ENCODE measurements at regions not wholly inside any gene's neighbourhood (a gene's known extent, or its start where the extent isn't known, plus 50 kb on each side); places are given as distances from the start of the nearest gene placed in this dataset.
A peak's percentile ranks its signal among the peaks of the same experiment; 100 is the strongest.

DNA sequence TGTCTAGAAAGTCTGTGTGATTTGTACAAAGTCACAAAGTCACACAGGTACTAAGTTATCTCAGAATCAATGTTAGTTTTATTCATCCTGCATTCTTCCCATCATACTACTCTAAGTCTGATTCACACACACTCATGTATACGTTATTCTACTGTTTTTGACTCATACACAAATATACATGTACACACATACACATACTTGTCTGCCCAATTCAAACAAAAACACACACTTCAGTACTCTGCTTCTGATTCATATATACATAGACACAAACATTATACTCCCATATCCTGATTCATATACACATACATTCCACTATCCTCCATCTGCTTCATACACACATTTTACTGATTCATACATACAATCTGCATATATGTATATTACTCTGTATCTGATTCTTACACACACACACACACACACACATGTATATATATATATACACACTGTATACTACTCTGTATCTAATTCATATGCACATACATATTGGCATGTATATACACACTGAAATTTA is 69.3 kb downstream of the KLF12 start:
- CTCF ChIA-PET: no interaction called here
- no peaks in the 10 kb centered on the region for H3K27me3 ChIP-seq (replicated peaks in 1 of 2; ENCODE audit: control insufficient read depth in 2 of 2, extremely low read depth in 1 of 2, insufficient read depth in 2 of 2, low read length in 1 of 2)
- DNase-seq (no peak), ATAC-seq (replicated peaks in 1 of 4) (no peak)
- Mint-ChIP-seq H3K4me1 (peaks cover 90 to 93% (median 93%) of the 10 kb centered on the region in 3 donors), H3K9me3 (peaks cover 0 to 3% (median 0%) of the 10 kb centered on the region in 3 donors), H3K27me3 (no peaks in the 10 kb centered on the region), H3K4me3 (no peak overlapping the region), H3K36me3 (peaks cover 15% of the 10 kb centered on the region), H3K27ac (peak overlapping the region; percentile 17 to 66)
- H3K4me1 ChIP-seq (ENCODE audit: control insufficient read depth in 1 of 2, extremely low read depth in 1 of 2, insufficient read depth in 2 of 2, low read length in 2 of 2): peaks cover 46 to 79% of the 10 kb centered on the region in 2 experiments
- no peaks in the 10 kb centered on the region for H3K36me3 ChIP-seq (ENCODE audit: control insufficient read depth in 2 of 2, extremely low read depth in 1 of 2, insufficient read depth in 1 of 2, low read length in 1 of 2)
- no peak overlapping the region for H3K27ac ChIP-seq (ENCODE audit: low read length)
- 56% methylated on average over 1 of the region's 1 CpG for WGBS (ENCODE audit: insufficient coverage)
- no peaks in the 10 kb centered on the region for H3K9me3 ChIP-seq
- POLR2A ChIA-PET: no interaction called here
- no peak overlapping the region for H3K4me3 ChIP-seq (ENCODE audit: control insufficient read depth in 1 of 2, extremely low read depth in 1 of 2, low read length in 1 of 2)

DNA sequence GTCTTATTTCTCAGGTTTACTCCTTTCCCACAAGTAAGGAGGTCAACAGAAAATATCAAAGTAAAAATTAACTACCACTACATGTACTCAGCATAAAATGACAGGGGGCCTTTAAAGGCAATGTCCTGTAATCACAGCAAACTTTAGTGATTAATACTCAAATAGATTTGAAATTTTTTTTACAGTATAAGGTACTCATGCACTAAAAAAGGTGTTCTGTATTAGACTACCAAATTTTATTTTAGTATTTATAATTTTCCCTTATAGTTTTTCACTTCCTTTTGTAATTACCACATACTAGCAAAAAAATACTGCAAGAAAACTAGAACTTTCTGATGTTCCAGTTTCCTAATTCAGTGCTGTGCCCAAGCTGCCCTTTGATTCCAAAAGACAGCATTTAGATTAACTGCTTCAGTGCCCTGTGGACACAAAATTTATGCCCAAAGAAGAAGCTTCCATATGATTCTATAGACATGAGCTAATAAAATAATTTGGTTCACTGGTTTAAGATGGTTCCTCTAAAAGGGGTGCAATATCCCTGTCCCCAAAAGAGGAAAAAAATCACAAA is 70.6 kb downstream of the KLF12 start:
- Mint-ChIP-seq H3K27me3 (no peaks in the 10 kb centered on the region), H3K4me3 (peak overlapping the region; percentile 39 to 71 (median 67)), H3K4me1 (peaks cover 88 to 93% (median 93%) of the 10 kb centered on the region in 3 donors), H3K36me3 (peaks cover 23% of the 10 kb centered on the region), H3K27ac (peak overlapping the region; percentile 91 to 95), H3K9me3 (peaks cover 0 to 4% (median 0%) of the 10 kb centered on the region in 3 donors)
- Histone ChIP-seq H3K4me3 (ENCODE audit: control insufficient read depth in 1 of 2, extremely low read depth in 1 of 2, low read length in 1 of 2) (no peak overlapping the region), H3K9me3 (no peaks in the 10 kb centered on the region), H3K4me1 (ENCODE audit: control insufficient read depth in 1 of 2, extremely low read depth in 1 of 2, insufficient read depth in 2 of 2, low read length in 2 of 2) (peaks cover 36 to 67% of the 10 kb centered on the region in 2 experiments), H3K27me3 (replicated peaks in 1 of 2; ENCODE audit: control insufficient read depth in 2 of 2, extremely low read depth in 1 of 2, insufficient read depth in 2 of 2, low read length in 1 of 2) (no peaks in the 10 kb centered on the region), H3K27ac (ENCODE audit: low read length) (peak overlapping the region; percentile 82), H3K36me3 (ENCODE audit: control insufficient read depth in 2 of 2, extremely low read depth in 1 of 2, insufficient read depth in 1 of 2, low read length in 1 of 2) (no peaks in the 10 kb centered on the region)
- ATAC-seq (replicated peaks in 1 of 4) (no peak), DNase-seq (no peak)
- POLR2A ChIA-PET: interaction anchor here (0.7 to 1.2 kb wide), 2 partner anchors 27 to 66 kb away, joined by 3 to 5 read pairs; no protein-coding TSS in a partner anchor
- CTCF ChIA-PET: interaction anchor here (0.5 to 1.2 kb wide), 3 partner anchors 223 to 314 kb away, joined by 3 to 5 read pairs (median 4); no protein-coding TSS in a partner anchor

DNA sequence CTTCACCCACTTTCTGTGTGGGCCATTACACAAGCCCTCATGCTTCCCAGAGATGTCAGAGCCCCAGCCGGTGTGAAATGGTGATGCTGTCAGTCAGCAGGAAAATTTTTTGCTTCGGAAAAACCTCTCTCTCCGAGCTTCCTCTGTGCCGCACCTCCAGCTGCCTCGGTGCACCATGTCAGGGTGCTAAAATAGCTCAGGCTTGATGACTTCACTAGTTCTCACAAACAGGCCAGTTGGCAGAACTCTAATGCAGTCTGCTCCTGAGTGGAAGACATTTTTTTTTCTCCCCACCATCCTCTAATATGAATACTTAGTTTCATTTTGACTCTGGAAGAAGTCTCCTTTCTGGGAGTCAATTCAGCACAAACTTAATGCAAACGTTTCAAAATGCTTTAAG is 71.3 kb downstream of the KLF12 start:
- WGBS (ENCODE audit: insufficient coverage): 18% methylated on average over 5 of the region's 6 CpGs
- no peak for ATAC-seq (replicated peaks in 1 of 4)
- Histone ChIP-seq H3K4me3 (ENCODE audit: control insufficient read depth in 1 of 2, extremely low read depth in 1 of 2, low read length in 1 of 2) (no peak overlapping the region), H3K4me1 (ENCODE audit: control insufficient read depth in 1 of 2, extremely low read depth in 1 of 2, insufficient read depth in 2 of 2, low read length in 2 of 2) (peaks cover 36 to 62% of the 10 kb centered on the region in 2 experiments), H3K36me3 (ENCODE audit: control insufficient read depth in 2 of 2, extremely low read depth in 1 of 2, insufficient read depth in 1 of 2, low read length in 1 of 2) (no peaks in the 10 kb centered on the region), H3K27ac (ENCODE audit: low read length) (peak overlapping the region; percentile 82), H3K27me3 (replicated peaks in 1 of 2; ENCODE audit: control insufficient read depth in 2 of 2, extremely low read depth in 1 of 2, insufficient read depth in 2 of 2, low read length in 1 of 2) (no peaks in the 10 kb centered on the region), H3K9me3 (no peaks in the 10 kb centered on the region)
- H3K36me3 Mint-ChIP-seq: peaks cover 23% of the 10 kb centered on the region
- H3K9me3 Mint-ChIP-seq: peaks cover 0 to 4% (median 0%) of the 10 kb centered on the region in 3 donors
- CTCF ChIA-PET: interaction anchor here (0.7 to 1.5 kb wide), 6 partner anchors 24 to 313 kb away, joined by 3 to 4 read pairs (median 3); no protein-coding TSS in a partner anchor
- H3K4me3 Mint-ChIP-seq: peak overlapping the region; percentile 39 to 71 (median 67)
- H3K27ac Mint-ChIP-seq: peak overlapping the region; percentile 91 to 95
- POLR2A ChIA-PET: interaction anchor here (0.7 to 1.2 kb wide), 2 partner anchors 28 to 67 kb away, joined by 3 to 5 read pairs; no protein-coding TSS in a partner anchor
- peaks cover 86 to 90% (median 90%) of the 10 kb centered on the region in 3 donors for H3K4me1 Mint-ChIP-seq
- peak in 2 of 35 experiments; percentile 13 to 46 for DNase-seq
- no peaks in the 10 kb centered on the region for H3K27me3 Mint-ChIP-seq

DNA sequence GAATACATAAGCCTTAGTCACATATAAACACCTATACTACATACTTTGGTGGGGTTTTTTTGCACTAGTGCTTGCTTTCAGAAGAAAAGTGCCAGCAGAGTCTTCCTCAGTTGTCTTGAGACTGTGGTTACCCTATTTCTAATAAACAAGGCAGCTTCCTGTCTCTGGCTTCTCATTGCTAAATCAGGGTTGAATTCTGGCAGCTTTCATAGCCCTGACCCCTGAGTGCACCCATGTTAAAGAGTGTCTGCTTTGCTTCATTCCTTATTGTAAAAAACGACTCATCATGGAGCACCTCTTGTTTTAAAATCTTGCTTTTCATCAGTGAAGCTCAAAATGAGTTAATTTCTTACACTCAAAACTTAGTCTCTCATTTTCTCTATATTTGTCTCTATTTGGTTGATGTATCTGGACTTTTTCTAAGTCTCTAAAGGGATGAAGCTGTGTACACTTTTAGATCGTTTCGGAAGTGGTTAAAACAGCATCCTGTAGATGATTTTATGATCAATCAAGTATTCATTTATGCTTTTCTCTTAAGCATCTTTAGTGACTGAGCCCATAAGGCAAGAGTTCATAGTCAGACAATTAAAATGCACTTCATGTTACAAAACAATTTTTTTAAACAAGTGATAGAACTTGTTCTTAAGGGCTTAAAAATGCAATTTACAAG is 72.1 kb downstream of the KLF12 start:
- Mint-ChIP-seq H3K36me3 (peaks cover 23% of the 10 kb centered on the region), H3K9me3 (peaks cover 0 to 4% (median 0%) of the 10 kb centered on the region in 3 donors), H3K4me3 (peak overlapping the region; percentile 39 to 71 (median 67)), H3K27me3 (no peaks in the 10 kb centered on the region), H3K4me1 (peaks cover 86 to 89% (median 88%) of the 10 kb centered on the region in 3 donors), H3K27ac (peak overlapping the region; percentile 91 to 95)
- CTCF ChIA-PET: interaction anchor here (0.6 to 1.5 kb wide), 9 partner anchors 25 to 1270 kb away, joined by 3 to 5 read pairs (median 4); no protein-coding TSS in a partner anchor
- no peaks in the 10 kb centered on the region for H3K9me3 ChIP-seq
- ATAC-seq (replicated peaks in 1 of 4) (peak; percentile 80 to 91 (median 86)), DNase-seq (peak in 19 of 35 experiments; percentile 5 to 62 (median 20))
- POLR2A ChIA-PET: interaction anchor here (0.6 to 1.7 kb wide), 4 partner anchors 8 to 37 kb away, joined by 3 to 7 read pairs (median 5); no protein-coding TSS in a partner anchor
- H3K4me3 ChIP-seq (ENCODE audit: control insufficient read depth in 1 of 2, extremely low read depth in 1 of 2, low read length in 1 of 2): no peak overlapping the region
- WGBS (ENCODE audit: insufficient coverage): 0% methylated on average over 1 of the region's 3 CpGs
- peaks cover 39 to 59% of the 10 kb centered on the region in 2 experiments for H3K4me1 ChIP-seq (ENCODE audit: control insufficient read depth in 1 of 2, extremely low read depth in 1 of 2, insufficient read depth in 2 of 2, low read length in 2 of 2)
- no peaks in the 10 kb centered on the region for H3K36me3 ChIP-seq (ENCODE audit: control insufficient read depth in 2 of 2, extremely low read depth in 1 of 2, insufficient read depth in 1 of 2, low read length in 1 of 2)
- peak overlapping the region; percentile 82 for H3K27ac ChIP-seq (ENCODE audit: low read length)
- H3K27me3 ChIP-seq (replicated peaks in 1 of 2; ENCODE audit: control insufficient read depth in 2 of 2, extremely low read depth in 1 of 2, insufficient read depth in 2 of 2, low read length in 1 of 2): no peaks in the 10 kb centered on the region

DNA sequence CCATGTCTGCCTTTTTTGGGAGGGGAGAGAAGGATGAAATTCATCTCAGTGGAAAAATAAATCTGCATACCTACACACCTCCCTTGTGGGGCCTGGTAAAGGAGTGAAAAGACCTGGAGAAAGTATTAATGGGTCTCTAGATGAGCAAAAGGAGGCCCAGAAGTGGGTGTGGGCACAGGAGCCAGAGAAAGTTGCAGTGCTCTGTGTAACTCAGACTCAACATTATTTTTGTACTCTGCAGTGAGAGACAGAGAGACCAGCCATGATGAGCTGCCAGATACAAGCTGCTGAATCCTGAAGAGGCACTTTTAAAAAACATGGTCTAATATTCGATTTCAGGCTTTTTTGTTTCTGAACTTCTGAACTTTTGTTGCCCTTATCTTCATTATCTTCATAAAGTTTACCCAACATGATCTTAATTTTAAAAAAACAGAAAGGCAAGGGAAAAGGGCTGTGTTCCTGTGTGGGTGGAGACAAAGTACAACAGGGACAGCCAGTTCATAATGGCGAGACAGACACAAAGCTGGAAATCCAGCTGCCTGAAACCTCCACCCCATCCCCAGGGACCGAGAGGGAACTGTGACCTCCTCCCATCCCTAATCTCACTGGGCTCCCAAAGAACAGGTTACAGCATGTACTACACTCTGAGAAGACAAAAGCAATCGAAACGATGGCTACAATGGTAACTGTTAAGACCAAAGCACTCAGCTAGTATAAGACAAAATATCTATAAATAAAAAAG is 77.2 kb downstream of the KLF12 start:
- H3K4me1 Mint-ChIP-seq: peaks cover 89 to 91% (median 89%) of the 10 kb centered on the region in 3 donors
- Histone ChIP-seq H3K4me3 (ENCODE audit: control insufficient read depth in 1 of 2, extremely low read depth in 1 of 2, low read length in 1 of 2) (no peak overlapping the region), H3K27ac (ENCODE audit: low read length) (no peak overlapping the region), H3K27me3 (replicated peaks in 1 of 2; ENCODE audit: control insufficient read depth in 2 of 2, extremely low read depth in 1 of 2, insufficient read depth in 2 of 2, low read length in 1 of 2) (no peaks in the 10 kb centered on the region), H3K4me1 (ENCODE audit: control insufficient read depth in 1 of 2, extremely low read depth in 1 of 2, insufficient read depth in 2 of 2, low read length in 2 of 2) (peaks cover 29 to 32% of the 10 kb centered on the region in 2 experiments), H3K36me3 (ENCODE audit: control insufficient read depth in 2 of 2, extremely low read depth in 1 of 2, insufficient read depth in 1 of 2, low read length in 1 of 2) (no peaks in the 10 kb centered on the region), H3K9me3 (no peaks in the 10 kb centered on the region)
- H3K27me3 Mint-ChIP-seq: no peaks in the 10 kb centered on the region
- peak overlapping the region in 1 of 3 donors; percentile 12 for H3K4me3 Mint-ChIP-seq
- no peak for DNase-seq
- peak overlapping the region; percentile 41 to 49 for H3K27ac Mint-ChIP-seq
- ATAC-seq (replicated peaks in 1 of 4): no peak
- H3K36me3 Mint-ChIP-seq: peaks cover 35% of the 10 kb centered on the region
- POLR2A ChIA-PET: interaction anchor here (0.6 kb wide), 2 partner anchors 18 to 882 kb away, joined by 3 to 4 read pairs; no protein-coding TSS in a partner anchor
- WGBS (ENCODE audit: insufficient coverage): 70% methylated on average over 2 of the region's 5 CpGs
- CTCF ChIA-PET: interaction anchor here in 1 of 2 donors (0.6 to 1.2 kb wide), 3 partner anchors 9 to 32 kb away, joined by 3 read pairs; no protein-coding TSS in a partner anchor
- peaks cover 0 to 4% (median 3%) of the 10 kb centered on the region in 3 donors for H3K9me3 Mint-ChIP-seq

All from T-cell (primary cell).